ENCODE measurements at regions not wholly inside any gene's neighbourhood (a gene's known extent, or its start where the extent isn't known, plus 50 kb on each side); places are given as distances from the start of the nearest gene placed in this dataset.

DNA sequence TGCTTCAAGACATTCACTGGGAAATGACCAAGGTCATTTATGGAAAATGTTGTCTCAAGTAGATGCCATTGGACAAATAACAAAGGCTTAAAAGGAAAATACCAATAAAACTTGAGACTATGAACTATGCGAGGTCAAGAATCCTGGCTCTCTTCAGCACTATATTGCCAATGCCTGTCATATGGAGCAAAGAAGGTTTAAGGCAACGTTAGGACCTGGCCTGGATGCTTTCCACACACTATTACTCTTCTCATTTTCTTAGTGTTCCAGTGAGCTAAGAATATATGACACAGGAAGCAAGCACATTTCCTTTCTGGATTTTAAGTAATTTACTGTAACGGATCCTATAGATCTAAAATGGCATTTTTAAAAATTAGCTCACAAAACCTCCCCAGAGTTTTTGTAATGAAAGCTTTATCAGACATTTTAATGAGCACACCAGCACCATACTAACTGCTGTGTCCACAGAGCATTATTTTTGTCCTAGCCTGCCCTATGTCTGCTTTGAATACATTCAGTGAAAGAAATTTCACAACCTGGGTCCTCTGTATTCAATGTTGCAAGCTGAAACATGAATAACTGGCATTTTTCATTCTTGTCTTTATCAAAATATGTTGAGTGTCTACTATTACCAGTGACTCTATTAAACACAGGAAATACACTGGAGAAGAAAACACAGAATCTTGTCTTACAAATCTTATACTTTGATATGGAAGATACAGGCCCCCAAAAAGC lies 315.6 kb downstream of the CETN3 start:
- TF ChIP-seq, protein P1, sequence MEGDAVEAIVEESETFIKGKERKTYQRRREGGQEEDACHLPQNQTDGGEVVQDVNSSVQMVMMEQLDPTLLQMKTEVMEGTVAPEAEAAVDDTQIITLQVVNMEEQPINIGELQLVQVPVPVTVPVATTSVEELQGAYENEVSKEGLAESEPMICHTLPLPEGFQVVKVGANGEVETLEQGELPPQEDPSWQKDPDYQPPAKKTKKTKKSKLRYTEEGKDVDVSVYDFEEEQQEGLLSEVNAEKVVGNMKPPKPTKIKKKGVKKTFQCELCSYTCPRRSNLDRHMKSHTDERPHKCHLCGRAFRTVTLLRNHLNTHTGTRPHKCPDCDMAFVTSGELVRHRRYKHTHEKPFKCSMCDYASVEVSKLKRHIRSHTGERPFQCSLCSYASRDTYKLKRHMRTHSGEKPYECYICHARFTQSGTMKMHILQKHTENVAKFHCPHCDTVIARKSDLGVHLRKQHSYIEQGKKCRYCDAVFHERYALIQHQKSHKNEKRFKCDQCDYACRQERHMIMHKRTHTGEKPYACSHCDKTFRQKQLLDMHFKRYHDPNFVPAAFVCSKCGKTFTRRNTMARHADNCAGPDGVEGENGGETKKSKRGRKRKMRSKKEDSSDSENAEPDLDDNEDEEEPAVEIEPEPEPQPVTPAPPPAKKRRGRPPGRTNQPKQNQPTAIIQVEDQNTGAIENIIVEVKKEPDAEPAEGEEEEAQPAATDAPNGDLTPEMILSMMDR (conservative IDR thresholded peaks at IDR 0.05; ENCODE audit: low read length), result no peak
- TF ChIP-seq EZH2phosphoT487 (IDR thresholded peaks at IDR 0.05; ENCODE audit: borderline replicate concordance, low read depth, low read length), result no peak

All from OCI-LY7 (cell line).